CD8-positive, alpha-beta memory T cell (primary cell): ENCODE measurements at regions not wholly inside any gene's neighbourhood (a gene's known extent, or its start where the extent isn't known, plus 50 kb on each side); places are given as distances from the start of the nearest gene placed in this dataset.

Experiments
- CTCF ChIA-PET: fragments of 350-600 bp; sonication (Branson Sonifier 250); formaldehyde crosslinking; loops from one replicate; lab custom pipeline; 2021; ENCODE audit warnings: antibody characterized with exemption; lab: Charles Lee
- POLR2A ChIA-PET: fragments of 350-600 bp; sonication (Branson Sonifier 250); formaldehyde crosslinking; loops from one replicate; lab custom pipeline; 2021; ENCODE audit warnings: antibody characterized with exemption; lab: Charles Lee
- DNase-seq, 5 donors: peaks; one replicate each; pipeline versions ENCODE4 v3.0.0 to v3.0.0-alpha.2; 2020 to 2022; ENCODE audit warnings: mixed read lengths in 1 of 5
- H3K27ac ChIP-seq: one replicate; pipeline ENCODE4 v1.7.0; 2013; ENCODE audit warnings: low read depth, mild to moderate bottlenecking, low read length, moderate library complexity
- H3K27me3 ChIP-seq: 2 replicates; pipeline ENCODE4 v1.7.0; 2013; ENCODE audit warnings: low read length, mild to moderate bottlenecking; ENCODE audit not compliant: insufficient read depth, poor library complexity, severe bottlenecking
- H3K36me3 ChIP-seq: 2 replicates; pipeline ENCODE4 v1.7.0; 2013; ENCODE audit warnings: mild to moderate bottlenecking, low read length, moderate library complexity; ENCODE audit not compliant: insufficient read depth
- H3K4me1 ChIP-seq: 2 replicates; pipeline ENCODE4 v1.7.0; 2013; ENCODE audit warnings: mild to moderate bottlenecking, low read length, moderate library complexity; ENCODE audit not compliant: insufficient read depth
- H3K4me3 ChIP-seq: 2 replicates; pipeline ENCODE4 v1.7.0; 2013; ENCODE audit warnings: mild to moderate bottlenecking, low read length
- H3K9me3 ChIP-seq: 2 replicates; pipeline ENCODE4 v1.7.0; 2013; ENCODE audit warnings: mild to moderate bottlenecking, low read length
- H3K27ac Mint-ChIP-seq, 8 donors: one replicate each; pipeline ENCODE4 v1.8.0; 2020 to 2021; ENCODE audit warnings: mixed read lengths in 8 of 8, mild to moderate bottlenecking in 6 of 8, inconsistent platforms in 3 of 8, moderate library complexity in 3 of 8
- H3K27me3 Mint-ChIP-seq, 2 donors: one replicate each; pipeline ENCODE4 v1.8.0; 2020 to 2021; ENCODE audit warnings: mixed read lengths in 2 of 2, mild to moderate bottlenecking in 1 of 2, moderate library complexity in 1 of 2
- H3K36me3 Mint-ChIP-seq, 3 donors: one replicate each; pipeline ENCODE4 v1.8.0; 2020 to 2021; ENCODE audit warnings: mixed read lengths in 3 of 3, inconsistent platforms in 1 of 3, mild to moderate bottlenecking in 1 of 3
- H3K4me1 Mint-ChIP-seq, 3 donors: one replicate each; pipeline ENCODE4 v1.8.0; 2020 to 2021; ENCODE audit warnings: mixed read lengths in 3 of 3, inconsistent platforms in 1 of 3, mild to moderate bottlenecking in 1 of 3
- H3K4me3 Mint-ChIP-seq, 7 donors: one replicate each; pipeline ENCODE4 v1.8.0; 2020 to 2021; ENCODE audit warnings: mixed read lengths in 7 of 7, mild to moderate bottlenecking in 6 of 7, moderate library complexity in 4 of 7, inconsistent platforms in 2 of 7
- H3K9me3 Mint-ChIP-seq, 5 donors: one replicate each; pipeline ENCODE4 v1.8.0; 2020 to 2022; ENCODE audit warnings: mixed read lengths in 5 of 5, mild to moderate bottlenecking in 3 of 5, moderate library complexity in 2 of 5, inconsistent platforms in 1 of 5

DNA sequence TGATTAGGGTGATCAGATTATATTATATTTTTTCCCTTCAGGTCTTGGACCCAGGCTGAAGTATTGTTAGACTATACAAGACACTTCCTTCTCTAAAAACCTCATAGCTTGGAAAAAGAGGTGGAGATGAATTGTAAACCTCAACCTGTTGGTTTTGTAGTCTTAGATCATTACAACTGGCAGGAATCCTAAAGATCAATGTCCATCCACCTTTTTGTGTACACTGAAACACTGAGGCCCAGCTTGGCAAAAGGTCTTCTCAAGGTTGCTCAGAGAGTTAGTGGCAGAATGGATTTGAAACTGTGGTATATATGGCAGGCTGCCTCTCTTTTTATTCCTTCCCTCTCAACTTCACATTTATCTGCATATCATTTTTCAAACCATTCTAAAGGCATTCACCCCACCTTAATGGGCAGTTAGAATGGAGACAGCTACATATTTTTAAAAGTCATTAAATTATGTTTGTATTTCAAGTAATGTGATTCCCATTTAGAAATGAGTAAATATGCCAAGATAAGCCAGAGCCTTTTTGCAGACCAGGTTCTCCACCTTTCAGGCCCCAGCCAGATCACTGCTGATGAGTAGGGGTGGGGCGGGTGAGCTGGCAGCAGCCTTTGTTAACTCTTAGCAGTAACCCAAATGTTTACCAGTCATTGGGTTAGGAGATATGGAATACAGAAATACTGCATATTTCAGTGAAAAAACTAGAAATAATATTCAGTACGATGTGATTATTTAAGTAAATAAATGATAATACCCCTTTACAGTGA is 243.2 kb upstream of the F9 start:
- DNase-seq, result no peak
- Mint-ChIP-seq H3K4me1 (no peaks in the 10 kb centered on the region), H3K9me3 (peaks cover 0 to 3% (median 0%) of the 10 kb centered on the region in 5 donors), H3K4me3 (no peak overlapping the region), H3K27me3 (peaks cover 0 to 2% of the 10 kb centered on the region in 2 donors), H3K36me3 (no peaks in the 10 kb centered on the region), H3K27ac (no peak overlapping the region)
- POLR2A ChIA-PET, result no interaction called here
- CTCF ChIA-PET, result no interaction called here
- Histone ChIP-seq H3K4me1 (no peaks in the 10 kb centered on the region), H3K27ac (no peak overlapping the region), H3K36me3 (no peaks in the 10 kb centered on the region), H3K4me3 (no peak overlapping the region), H3K27me3 (no peaks in the 10 kb centered on the region), H3K9me3 (no peaks in the 10 kb centered on the region)

- no peak overlapping the region for H3K4me3 ChIP-seq
- Mint-ChIP-seq H3K4me1 (no peaks in the 10 kb centered on the region), H3K27ac (no peak overlapping the region), H3K4me3 (no peak overlapping the region), H3K36me3 (no peaks in the 10 kb centered on the region), H3K9me3 (peaks cover 0 to 3% (median 0%) of the 10 kb centered on the region in 5 donors), H3K27me3 (peaks cover 0 to 2% of the 10 kb centered on the region in 2 donors)
- no peaks in the 10 kb centered on the region for H3K4me1 ChIP-seq
- ChIA-PET CTCF (no interaction called here), POLR2A (no interaction called here)
- no peak overlapping the region for H3K27ac ChIP-seq
- DNase-seq, result no peak
- no peaks in the 10 kb centered on the region for H3K36me3 ChIP-seq
- no peaks in the 10 kb centered on the region for H3K9me3 ChIP-seq
- H3K27me3 ChIP-seq, result no peaks in the 10 kb centered on the region
Measured at GRCh38 chrX:139286342-139286741, 244.2 kb upstream of the F9 start.

- H3K36me3 Mint-ChIP-seq, result no peaks in the 10 kb centered on the region
- DNase-seq, result no peak
- H3K9me3 ChIP-seq, result no peaks in the 10 kb centered on the region
- H3K4me1 Mint-ChIP-seq, result no peaks in the 10 kb centered on the region
- no peak overlapping the region for H3K27ac Mint-ChIP-seq
- H3K27ac ChIP-seq, result no peak overlapping the region
- H3K4me3 Mint-ChIP-seq, result no peak overlapping the region
- no peaks in the 10 kb centered on the region for H3K36me3 ChIP-seq
- H3K4me1 ChIP-seq, result no peaks in the 10 kb centered on the region
- H3K27me3 Mint-ChIP-seq, result no peaks in the 10 kb centered on the region
- POLR2A ChIA-PET, result no interaction called here
- no peaks in the 10 kb centered on the region for H3K27me3 ChIP-seq
- H3K9me3 Mint-ChIP-seq, result no peaks in the 10 kb centered on the region
- H3K4me3 ChIP-seq, result no peak overlapping the region
- CTCF ChIA-PET, result no interaction called here
Measured at GRCh38 chrX:139267851-139268250, 262.7 kb upstream of the F9 start.

DNA sequence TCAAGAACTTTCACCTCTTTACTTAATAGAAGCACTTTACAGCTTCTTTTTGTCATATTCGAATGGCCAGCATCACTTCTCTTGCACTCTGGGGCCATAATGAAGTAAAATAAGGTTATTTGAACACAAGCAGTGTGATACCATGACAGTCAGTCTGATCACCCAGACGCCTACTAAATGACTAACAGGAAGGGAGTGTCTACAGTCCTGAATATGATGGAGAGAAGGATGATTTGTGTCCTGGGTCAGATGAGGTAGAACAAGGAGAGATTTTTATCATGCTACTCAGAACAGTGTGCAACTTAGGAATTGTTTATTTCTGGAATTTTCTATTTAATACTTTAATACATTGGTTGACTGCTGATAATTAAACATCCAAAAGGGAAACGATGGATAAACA is 284.2 kb upstream of the F9 start:
- H3K4me1 Mint-ChIP-seq, result no peaks in the 10 kb centered on the region
- no peaks in the 10 kb centered on the region for H3K36me3 Mint-ChIP-seq
- H3K9me3 Mint-ChIP-seq, result peaks cover 0 to 5% (median 2%) of the 10 kb centered on the region in 5 donors
- no peak overlapping the region for H3K27ac ChIP-seq
- H3K36me3 ChIP-seq, result no peaks in the 10 kb centered on the region
- no peak overlapping the region for H3K27ac Mint-ChIP-seq
- CTCF ChIA-PET, result no interaction called here
- H3K27me3 ChIP-seq, result no peaks in the 10 kb centered on the region
- H3K27me3 Mint-ChIP-seq, result peaks cover 0 to 4% of the 10 kb centered on the region in 2 donors
- no peak for DNase-seq
- POLR2A ChIA-PET, result no interaction called here
- no peak overlapping the region for H3K4me3 Mint-ChIP-seq
- no peak overlapping the region for H3K4me3 ChIP-seq
- H3K9me3 ChIP-seq, result no peaks in the 10 kb centered on the region
- H3K4me1 ChIP-seq, result no peaks in the 10 kb centered on the region

GRCh38 chrX:139237141-139237540 is 293.4 kb upstream of the F9 start:
- Histone ChIP-seq H3K36me3 (no peaks in the 10 kb centered on the region), H3K27ac (no peak overlapping the region), H3K4me3 (no peak overlapping the region), H3K4me1 (no peaks in the 10 kb centered on the region), H3K27me3 (no peaks in the 10 kb centered on the region), H3K9me3 (no peaks in the 10 kb centered on the region)
- no peaks in the 10 kb centered on the region for H3K36me3 Mint-ChIP-seq
- CTCF ChIA-PET, result no interaction called here
- peaks cover 0 to 3% of the 10 kb centered on the region in 2 donors for H3K27me3 Mint-ChIP-seq
- peaks cover 0 to 2% (median 0%) of the 10 kb centered on the region in 5 donors for H3K9me3 Mint-ChIP-seq
- POLR2A ChIA-PET, result no interaction called here
- no peak for DNase-seq
- H3K4me1 Mint-ChIP-seq, result no peaks in the 10 kb centered on the region
- no peak overlapping the region for H3K4me3 Mint-ChIP-seq
- no peak overlapping the region for H3K27ac Mint-ChIP-seq

DNA sequence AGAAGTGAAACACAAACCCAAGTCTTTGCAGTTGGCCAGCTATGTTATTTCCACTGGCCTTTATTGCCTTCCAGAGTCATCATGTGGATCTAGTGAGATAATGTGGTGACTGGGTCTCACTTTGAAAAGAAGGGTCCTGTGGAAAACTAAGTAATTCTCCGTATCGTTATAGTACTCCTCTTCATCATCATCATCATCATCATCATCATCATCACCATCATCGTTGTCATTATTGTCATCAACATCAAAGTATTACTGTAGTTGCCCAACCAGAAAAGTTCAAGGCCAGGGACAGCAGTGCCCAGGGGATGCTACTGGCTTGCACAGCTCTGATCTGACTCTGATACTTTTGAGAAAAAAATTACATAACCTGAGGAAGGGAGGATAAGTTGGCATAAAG is 295.6 kb upstream of the F9 start:
- Mint-ChIP-seq H3K9me3 (peaks cover 0 to 2% (median 0%) of the 10 kb centered on the region in 5 donors), H3K27me3 (peaks cover 0 to 3% of the 10 kb centered on the region in 2 donors), H3K27ac (no peak overlapping the region), H3K36me3 (no peaks in the 10 kb centered on the region), H3K4me1 (no peaks in the 10 kb centered on the region), H3K4me3 (no peak overlapping the region)
- H3K4me3 ChIP-seq, result no peak overlapping the region
- H3K27me3 ChIP-seq, result no peaks in the 10 kb centered on the region
- H3K4me1 ChIP-seq, result no peaks in the 10 kb centered on the region
- H3K36me3 ChIP-seq, result no peaks in the 10 kb centered on the region
- DNase-seq, result no peak
- ChIA-PET POLR2A (no interaction called here), CTCF (no interaction called here)
- no peak overlapping the region for H3K27ac ChIP-seq
- H3K9me3 ChIP-seq, result no peaks in the 10 kb centered on the region

GRCh38 chrX:139224953-139225665 is 305.4 kb upstream of the F9 start:
- H3K27ac ChIP-seq, result no peak overlapping the region
- POLR2A ChIA-PET, result no interaction called here
- no peaks in the 10 kb centered on the region for H3K4me1 ChIP-seq
- CTCF ChIA-PET, result no interaction called here
- no peak overlapping the region for H3K4me3 Mint-ChIP-seq
- no peak overlapping the region for H3K27ac Mint-ChIP-seq
- H3K27me3 Mint-ChIP-seq, result peaks cover 0 to 1% of the 10 kb centered on the region in 2 donors
- H3K9me3 ChIP-seq, result no peaks in the 10 kb centered on the region
- no peaks in the 10 kb centered on the region for H3K36me3 Mint-ChIP-seq
- H3K27me3 ChIP-seq, result no peaks in the 10 kb centered on the region
- H3K4me1 Mint-ChIP-seq, result no peaks in the 10 kb centered on the region
- no peak for DNase-seq
- H3K4me3 ChIP-seq, result no peak overlapping the region
- peaks cover 0 to 1% (median 0%) of the 10 kb centered on the region in 5 donors for H3K9me3 Mint-ChIP-seq
- H3K36me3 ChIP-seq, result no peaks in the 10 kb centered on the region

- no peak for DNase-seq
- ChIA-PET CTCF (no interaction called here), POLR2A (no interaction called here)
- H3K4me3 Mint-ChIP-seq, result no peak overlapping the region
- Histone ChIP-seq H3K27me3 (no peaks in the 10 kb centered on the region), H3K4me1 (no peaks in the 10 kb centered on the region), H3K36me3 (no peaks in the 10 kb centered on the region), H3K4me3 (no peak overlapping the region), H3K27ac (no peak overlapping the region), H3K9me3 (no peaks in the 10 kb centered on the region)
- no peaks in the 10 kb centered on the region for H3K36me3 Mint-ChIP-seq
- H3K27ac Mint-ChIP-seq, result no peak overlapping the region
- H3K9me3 Mint-ChIP-seq, result no peaks in the 10 kb centered on the region
- H3K4me1 Mint-ChIP-seq, result no peaks in the 10 kb centered on the region
- peaks cover 0 to 1% of the 10 kb centered on the region in 2 donors for H3K27me3 Mint-ChIP-seq
Measured at GRCh38 chrX:139222511-139223200, 307.9 kb upstream of the F9 start.
